NCI-H2196 (cell line): ENCODE measurements at regions not wholly inside any gene's neighbourhood (a gene's known extent, or its start where the extent isn't known, plus 50 kb on each side); places are given as distances from the start of the nearest gene placed in this dataset.

ENCODE experiments used
- DNase-seq: peaks from one replicate; lab custom pipeline; 2025; ENCODE audit not compliant: unreplicated experiment; lab: John Stamatoyannopoulos, UW

DNA sequence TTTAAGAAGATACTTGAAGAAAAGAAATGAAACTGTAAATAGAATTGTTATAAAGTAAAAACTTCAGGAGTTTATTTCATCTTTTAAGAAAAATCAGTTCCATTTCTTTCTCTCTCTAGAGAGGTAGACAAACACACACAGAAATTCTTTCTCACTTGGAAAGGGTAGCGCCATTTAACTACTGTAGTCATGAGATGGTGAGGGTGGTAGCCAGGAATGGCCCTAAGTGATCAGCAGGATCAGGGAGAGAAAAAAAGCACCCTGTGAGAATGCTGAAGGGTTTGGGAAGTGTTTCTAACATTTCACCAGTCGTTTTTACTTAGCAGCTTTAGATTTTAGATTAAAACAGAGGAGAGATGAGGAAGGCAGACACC, 205.7 kb upstream of the RUNX1 start:
- DNase-seq: no peak

DNA sequence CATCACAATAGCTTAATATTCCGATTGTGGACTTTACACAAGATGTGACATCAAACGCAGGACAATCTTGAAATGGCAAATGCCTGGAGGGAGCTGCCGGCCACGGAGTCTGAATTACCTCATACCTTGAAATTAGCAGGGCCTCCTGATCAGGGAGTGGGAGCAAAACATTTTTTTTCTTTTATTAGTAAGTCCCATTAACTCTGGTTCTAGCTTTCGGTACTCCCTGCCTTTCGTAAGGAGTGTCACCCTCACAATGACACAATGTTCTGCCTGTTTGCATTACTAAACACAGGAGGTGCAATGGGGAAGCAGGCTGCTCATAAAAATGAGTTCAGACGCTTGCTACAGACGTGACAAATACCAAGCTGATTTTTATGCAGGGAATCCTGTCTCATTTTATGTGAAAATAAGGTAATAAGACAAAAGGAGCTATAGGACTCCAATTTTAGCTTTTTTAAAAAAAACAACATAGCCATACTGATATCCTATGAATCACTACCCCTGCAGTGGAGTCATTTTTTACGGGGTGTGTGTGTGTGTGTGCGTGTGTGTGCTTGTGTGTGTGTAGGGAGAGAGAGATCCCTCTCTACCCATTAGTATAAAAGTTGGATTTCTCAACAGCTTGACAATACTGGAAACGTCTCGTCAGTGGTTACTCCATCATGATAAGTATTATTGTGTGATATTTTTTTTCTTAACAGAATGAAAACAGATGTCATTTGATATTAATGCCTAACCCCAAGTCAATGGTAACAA, 205.1 kb upstream of the RUNX1 start:
- no peak for DNase-seq

DNA sequence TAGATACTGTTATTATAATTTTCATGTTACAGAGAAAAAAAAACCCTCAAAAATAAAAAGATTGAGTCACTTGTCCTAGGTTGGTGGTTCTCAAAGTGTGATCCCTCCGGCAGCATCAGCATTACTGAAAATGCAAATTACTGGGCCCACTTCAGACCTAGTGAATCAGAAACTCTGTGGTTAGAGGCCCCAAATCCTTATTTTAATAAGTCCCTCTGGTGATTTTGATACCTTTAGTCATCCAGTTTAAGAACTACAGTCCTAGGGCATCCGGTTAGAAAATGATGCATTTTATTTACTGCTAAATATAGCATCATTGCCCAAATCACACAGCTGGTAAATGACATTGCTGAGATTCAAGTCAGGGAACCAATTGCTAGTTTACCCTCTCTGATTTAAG, 203.7 kb upstream of the RUNX1 start:
- DNase-seq: no peak

DNA sequence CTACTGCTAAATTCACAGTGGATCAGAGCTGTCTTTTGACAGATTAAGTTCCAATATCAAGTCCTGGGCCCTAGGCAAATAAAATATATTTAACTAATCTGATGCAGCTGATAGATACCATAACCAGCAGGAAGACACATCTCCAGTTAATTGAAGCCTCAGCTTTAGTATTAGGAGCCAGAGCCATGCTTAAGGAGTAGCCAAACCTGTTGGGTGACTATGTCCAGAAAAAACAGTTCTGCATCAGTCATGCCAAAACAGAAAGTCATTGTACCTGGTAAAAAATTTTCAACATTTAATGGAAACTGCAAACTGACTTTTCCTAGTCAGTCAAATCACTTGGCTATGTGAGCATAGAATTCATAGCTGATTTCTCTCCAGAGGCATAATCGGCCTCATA, 200.5 kb upstream of the RUNX1 start:
- DNase-seq: peak; percentile 21

DNA sequence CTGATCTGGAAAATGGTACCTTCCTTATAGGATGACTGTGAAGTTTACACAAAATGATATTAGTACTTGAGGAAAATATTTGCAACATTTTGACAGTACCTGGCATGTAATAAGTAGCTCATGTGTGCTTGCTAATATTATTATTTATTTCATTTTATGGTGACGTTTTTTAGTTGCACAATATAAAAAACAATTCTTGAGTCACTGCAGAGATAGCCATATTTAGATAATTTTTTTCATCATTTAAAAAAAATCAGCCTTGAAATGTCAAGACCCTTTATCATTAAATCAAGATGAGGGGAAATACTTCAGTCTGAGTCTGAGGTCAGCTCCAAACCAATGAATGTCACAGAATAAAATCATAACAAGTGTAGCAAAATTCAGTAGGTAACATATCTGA, 196.8 kb upstream of the RUNX1 start:
- no peak for DNase-seq

DNA sequence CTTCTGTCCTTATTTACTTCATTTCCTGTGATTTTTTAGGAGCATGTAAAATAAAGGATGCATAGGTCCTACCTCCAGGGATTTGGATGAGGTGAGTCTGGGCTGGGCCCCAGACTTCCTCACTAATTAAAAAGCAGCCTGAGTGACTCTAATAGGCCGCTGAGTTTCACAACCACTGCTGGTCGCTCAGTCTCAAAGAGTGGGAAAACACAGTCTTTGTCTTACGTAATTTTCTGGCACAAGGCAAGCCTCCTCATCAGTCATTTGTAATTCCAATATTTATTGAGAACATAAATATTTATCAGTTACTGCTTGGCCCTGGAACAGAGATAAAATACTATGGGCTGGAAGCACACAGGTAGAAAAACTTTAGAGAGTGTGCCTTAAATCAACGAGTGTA, 195.4 kb upstream of the RUNX1 start:
- DNase-seq: no peak

DNA sequence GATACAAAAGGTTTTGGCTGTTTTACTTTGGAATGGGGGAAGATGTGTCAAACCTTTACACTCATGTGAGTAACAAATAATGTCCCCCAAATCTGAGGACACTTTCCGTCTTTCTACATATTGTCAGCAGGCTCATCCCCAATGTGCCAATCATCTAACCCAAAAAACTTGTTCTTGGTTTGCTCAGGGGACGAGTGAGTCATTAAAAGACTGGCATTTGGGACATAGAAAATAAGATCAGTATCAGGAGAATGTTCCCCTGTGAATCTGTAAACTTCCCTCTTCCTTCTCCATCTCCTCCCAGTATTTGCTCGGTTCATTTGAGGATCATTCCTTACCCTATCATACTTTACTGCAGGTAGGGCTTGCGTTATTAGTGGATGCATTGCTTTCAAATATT, 194.1 kb upstream of the RUNX1 start:
- DNase-seq: no peak

DNA sequence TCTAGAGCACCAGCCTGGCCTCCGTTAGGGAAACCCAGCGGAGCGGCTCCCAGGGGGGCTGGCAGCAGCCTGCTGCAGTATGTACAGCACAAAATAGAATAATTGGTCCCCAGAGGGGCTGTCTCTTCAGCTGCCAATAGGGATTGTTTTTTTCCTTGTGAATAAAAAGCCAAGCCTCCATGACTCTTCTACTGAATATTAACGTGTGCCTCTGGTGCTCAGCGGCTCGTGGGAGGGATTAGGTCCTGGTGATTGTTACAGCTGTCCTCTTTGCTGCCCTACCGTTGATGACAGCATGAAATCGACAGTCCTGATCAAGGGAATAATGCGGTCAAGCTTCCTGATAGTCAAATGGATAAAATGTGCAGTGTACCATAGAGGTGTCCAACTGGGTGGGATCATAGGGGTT, 190.7 kb upstream of the RUNX1 start:
- no peak for DNase-seq

DNA sequence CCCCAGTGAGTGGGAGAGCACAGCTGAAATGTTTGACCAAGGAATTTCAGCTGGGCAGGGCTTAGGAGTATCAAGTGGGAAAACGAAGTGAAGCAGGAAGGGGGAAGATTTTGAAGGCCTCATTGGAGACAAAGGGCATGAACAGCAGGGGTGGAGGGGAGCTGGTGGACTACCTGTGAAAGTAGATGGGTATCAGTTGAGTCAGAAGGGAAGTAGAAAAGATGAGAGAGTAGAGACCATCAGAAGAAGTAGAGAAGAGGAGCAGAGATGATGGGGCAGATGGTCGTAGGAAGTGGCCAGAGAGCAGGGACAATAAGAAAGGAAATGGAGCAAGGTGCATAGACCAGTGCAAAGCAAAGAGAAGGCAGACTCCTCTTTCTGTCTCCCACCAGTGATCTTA, 189.0 kb upstream of the RUNX1 start:
- no peak for DNase-seq

DNA sequence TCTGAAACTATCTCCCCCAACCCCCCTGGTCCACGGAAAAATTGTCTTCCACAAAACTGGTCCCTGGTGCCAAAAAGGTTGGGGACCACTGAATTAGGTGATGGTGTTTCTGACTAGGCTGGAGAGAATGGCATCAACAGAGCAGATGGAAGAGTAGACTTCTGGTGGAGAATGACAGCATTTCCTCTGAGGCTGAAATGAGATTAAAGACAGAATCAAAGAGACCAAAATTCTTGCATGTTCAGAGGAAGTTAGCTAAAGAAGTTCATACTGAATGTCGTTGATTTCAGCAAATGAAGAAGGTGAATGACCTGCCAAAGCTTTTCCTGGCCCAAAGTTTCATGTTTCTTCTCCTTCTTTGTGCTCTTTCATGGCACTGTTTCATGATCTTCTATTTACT, 188.2 kb upstream of the RUNX1 start:
- no peak for DNase-seq

DNA sequence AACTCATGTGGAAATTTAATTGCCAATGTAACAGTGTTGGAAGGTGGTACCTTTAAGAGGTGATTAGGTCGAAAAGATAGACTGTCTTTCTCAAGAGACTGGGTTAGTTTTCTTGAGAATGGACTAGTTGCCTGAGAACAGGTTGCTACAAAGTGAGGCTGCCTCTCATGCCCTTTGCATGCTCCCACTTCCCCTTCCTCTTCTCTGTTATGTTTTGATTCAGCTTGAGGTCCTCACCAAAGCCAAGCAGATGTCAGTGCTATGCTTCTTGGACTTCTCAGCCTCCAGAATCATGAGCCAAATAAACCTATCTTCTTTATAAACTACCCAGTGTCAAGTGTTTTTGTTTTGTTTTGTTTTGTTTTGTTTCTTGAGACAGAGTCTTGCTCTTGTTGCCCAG, 187.0 kb upstream of the RUNX1 start:
- no peak for DNase-seq

DNA sequence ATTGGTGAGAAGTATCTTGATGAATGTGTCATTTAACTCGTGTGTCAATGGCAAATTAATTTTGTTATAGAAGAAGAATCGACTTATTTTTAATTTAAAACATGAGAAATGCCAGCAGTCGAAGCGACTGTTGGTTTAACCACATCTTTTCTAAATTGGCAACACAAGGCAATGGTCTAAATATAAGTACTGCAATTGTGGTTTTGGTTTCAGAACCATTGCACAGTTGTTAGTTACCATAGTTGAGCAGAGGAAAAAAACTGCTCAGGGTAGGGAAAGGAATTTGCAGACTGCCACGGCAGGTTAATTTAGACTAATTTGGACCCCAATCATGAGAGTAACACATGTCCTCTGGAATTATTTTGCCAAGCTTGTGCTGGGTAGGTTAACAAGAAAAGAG, 185.6 kb upstream of the RUNX1 start:
- no peak for DNase-seq

DNA sequence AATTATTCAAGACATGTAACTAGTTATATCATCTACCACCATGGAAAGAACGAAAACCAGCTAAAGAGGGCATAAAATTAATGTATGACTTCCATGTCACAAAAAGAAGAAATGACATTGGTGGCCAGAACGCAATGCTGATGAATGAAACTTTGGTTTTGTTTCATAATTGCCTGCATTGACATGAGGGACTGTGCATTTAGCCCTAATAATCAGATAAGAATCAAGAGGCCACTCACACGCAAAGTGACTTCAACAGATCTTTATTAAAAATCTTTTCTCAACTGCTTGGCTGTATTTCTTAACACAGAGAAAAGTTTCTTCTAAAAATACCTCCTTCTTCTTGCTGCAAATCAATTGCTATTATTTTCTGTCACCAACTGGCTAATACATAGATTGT, 184.7 kb upstream of the RUNX1 start:
- DNase-seq: no peak

DNA sequence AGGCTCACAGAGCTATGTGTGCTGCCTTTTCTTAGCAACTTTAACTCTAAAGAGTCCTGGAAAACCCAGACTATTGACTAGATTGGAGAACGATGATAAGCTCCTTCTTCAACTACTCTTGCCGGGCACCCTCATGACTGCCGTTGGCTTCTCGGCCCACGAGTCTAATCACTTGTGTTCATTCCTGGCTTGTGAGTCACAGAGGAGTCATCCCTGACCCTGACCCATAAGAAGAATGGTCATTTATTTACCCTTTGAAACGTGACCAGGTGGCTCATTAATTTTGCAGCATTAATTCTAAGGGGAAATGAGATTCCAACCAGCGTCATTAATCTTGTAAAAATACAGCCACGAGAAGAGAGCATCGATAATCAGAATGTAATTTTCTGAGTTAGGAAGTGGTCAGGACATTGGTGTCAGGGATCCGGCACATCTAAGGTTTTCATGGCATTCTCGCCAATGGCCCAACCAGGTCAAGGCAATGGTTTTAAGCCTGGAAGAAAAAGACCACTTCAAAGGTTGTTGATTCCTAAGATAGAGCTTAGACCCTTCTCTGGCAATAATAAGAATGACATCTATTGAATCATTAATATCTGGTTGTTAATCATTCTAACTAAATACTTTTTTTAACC, 183.6 kb upstream of the RUNX1 start:
- DNase-seq: peak; percentile 37

DNA sequence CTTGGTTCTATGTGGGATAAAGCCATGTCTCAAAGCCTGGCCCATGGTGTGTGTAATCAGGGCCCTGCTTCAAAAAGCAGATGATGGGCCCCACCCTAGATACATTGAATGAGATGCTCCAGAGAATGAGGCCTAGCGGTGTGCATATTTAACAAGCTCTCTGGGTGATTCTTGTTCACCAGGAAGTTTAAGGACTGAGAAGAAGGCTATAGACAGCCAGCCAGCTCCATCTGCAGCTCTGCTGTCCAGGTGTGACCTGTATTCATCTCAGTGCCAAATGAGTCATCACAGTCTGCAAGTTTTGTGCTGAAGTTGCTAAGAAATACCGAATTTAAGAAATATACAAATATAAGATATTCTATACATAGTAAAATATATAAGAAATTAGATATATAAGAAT, 182.0 kb upstream of the RUNX1 start:
- peak; percentile 46 for DNase-seq

DNA sequence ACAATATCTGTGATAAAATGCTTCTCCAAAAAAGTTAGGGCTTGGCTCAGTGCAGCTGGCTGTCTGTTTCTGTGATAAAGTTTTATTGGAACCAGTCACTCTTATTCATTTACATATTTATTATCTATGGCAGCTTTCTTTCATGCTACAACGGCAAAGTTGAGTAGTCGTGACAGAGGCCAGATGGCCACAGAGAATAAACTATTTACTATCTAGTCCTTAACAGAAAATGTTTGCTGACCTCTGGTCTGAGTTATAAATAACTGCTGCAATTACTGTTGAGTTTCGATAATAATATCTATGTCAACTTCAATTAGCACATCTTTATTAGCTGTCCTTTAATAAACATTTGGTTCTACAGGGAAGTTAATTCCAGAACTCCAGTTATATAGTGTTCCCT, 180.2 kb upstream of the RUNX1 start:
- DNase-seq: no peak

DNA sequence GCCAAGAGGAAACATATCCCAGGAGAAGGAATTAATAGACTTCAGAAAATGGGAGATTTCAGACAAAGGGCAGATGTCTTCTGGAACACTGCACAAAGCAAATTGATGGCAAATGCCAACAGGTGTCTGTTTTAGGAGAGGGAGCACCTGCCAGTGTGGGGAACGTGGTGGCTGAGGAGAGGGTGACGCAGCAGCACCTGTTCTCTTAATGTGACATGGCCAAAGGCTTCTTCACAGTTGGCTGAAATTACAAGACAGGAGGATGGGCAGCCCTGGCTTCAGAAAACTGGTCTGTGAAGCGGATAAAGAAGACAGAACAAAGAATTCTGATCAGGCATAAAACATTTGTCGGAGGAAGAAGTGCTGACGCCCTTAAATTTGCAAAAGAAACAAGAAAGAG, 178.7 kb upstream of the RUNX1 start:
- DNase-seq: peak; percentile 89

DNA sequence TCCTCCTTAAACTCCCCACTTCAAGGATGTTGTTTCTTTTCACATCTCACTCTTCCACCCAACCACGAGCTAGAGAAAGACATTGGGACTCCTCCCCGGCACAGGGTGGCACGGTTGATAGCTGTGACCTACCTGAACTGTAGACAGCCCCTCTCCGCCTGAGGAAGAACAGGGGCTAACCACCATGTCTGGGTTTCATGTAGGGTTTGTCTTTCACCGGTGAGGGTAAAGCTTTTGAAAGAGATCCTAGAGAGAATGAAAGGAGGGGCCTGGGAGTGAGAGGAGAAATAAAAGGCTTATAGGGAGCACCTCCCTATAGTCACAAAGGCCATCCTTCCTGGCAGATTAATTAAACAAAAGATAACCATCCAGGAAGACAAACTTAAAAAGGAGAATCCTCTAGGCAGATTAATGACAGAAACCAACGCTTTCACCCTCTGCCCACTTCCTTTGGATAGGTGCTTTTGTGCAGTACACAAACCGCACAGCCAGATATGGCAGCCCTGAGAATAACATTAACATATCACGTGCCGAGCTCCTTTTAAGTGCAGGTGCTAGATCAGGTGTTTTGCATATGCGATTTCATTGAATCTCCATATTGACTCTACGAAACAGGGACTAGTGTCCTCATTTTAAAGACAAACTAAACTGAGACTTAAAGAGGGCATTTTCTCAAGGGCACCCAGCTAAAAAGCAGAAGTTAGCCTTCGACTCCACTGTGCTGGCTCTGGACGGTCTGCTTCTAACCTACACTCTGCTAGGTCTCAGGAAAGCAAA, 178.1 kb upstream of the RUNX1 start:
- peak; percentile 82 for DNase-seq

DNA sequence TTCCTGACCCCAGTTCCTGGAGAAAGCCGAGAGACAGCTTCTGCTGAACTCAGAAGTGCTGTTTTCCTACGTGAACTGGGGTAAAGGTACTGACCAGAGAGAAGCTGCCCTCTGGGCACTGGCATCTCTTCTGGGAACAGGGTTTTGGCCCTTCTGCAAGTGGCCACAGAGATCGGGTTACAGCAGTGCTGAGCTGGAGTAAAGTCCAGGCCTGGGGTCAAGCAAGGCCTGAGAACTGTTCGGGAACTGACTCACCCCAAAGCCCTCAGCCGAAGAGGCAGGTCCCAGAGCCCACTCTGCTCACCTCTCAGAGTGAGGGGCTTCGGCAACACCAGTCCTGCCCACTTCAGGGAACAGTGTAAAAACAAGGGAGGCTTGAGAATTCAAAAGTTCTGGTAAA, 177.2 kb upstream of the RUNX1 start:
- DNase-seq: peak; percentile 31

DNA sequence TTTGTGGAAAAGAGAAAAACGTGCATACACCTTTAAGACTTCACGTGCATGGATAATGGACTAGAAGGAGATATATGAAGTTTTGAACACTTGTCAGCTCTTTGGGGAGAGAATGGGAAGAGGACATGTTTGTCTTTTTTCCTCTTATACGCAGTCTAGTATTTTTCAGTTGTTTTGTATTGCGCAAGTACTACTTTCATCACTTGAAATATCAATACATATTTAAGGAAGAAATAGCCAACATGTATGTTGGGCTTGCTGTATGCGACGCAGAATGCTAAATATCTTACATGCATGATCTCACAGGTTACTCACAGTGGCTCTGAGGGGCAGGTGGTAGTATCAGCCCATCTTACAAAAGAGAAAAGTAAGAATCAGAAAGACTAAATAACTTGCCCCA, 176.5 kb upstream of the RUNX1 start:
- no peak for DNase-seq

DNA sequence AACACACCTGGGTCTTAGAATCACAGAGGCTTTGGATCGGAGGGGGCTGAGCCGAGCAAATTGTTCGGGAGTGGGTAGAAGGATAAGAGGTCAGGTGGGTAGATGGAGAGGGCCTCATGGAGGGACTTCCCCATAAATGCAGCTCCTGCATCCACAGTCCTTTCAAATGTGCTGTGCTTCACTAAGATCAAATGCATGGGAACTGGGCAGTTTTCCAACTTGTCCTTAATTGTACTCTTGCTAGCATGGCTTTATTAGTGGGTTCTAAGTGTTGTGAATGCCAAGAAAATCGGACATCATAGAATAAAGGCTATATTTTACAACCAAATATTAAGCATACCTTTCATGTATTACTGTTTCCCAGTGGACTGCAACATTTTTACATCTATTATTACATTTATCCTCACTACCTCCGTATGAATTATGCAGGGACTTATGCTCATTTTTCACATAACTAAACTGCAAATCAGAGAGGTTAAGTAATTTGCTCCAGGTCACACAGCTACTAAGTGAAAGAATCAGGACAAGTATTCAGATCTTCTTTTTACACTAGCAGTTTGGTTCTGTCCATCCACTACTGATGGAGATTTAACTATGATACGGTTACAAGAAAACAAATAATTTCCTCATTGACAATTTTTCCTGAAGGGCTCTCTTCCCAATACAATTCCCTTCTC, 174.5 kb upstream of the RUNX1 start:
- DNase-seq: peak; percentile 69

DNA sequence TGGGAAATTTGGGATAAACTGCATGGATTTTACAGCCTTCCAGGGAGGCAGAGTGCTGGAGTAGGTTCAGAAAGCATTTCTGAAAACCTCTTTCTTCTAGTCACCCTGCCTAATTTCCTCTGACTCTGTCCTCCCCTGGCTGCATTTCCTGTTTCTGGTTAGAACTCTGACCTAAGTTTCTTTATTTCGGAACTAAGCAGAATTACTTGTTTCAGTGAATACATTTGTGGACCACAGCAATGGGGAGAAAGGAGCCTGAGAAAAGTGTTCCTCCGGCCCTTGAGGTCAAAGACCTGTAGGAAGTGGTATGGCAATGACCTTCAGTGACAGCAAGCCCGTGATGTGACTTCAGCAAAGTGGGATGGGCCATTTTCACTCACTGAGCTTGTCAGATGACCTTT, 173.4 kb upstream of the RUNX1 start:
- no peak for DNase-seq
